8988T (cell line): ENCODE measurements at regions not wholly inside any gene's neighbourhood (a gene's known extent, or its start where the extent isn't known, plus 50 kb on each side); places are given as distances from the start of the nearest gene placed in this dataset.

Experiments
- DNase-seq: peaks from one replicate; pipeline ENCODE4 v3.0.0; 2011

- DNase-seq, result no peak
Measured at GRCh38 chr2:51526766-51527165, 494.8 kb upstream of the NRXN1 start.

- no peak for DNase-seq
Measured at GRCh38 chr2:51516667-51517066, 484.7 kb upstream of the NRXN1 start.

- no peak for DNase-seq
Measured at GRCh38 chr2:51511002-51511401, 479.1 kb upstream of the NRXN1 start.

GRCh38 chr2:51510303-51510702 lies 478.4 kb upstream of the NRXN1 start:
- no peak for DNase-seq

GRCh38 chr2:51505533-51505932 lies 473.6 kb upstream of the NRXN1 start:
- DNase-seq, result no peak

- no peak for DNase-seq
Measured at GRCh38 chr2:51490576-51491234, 458.8 kb upstream of the NRXN1 start.

- no peak for DNase-seq
Measured at GRCh38 chr2:51484605-51485004, 452.7 kb upstream of the NRXN1 start.

- DNase-seq, result no peak
Measured at GRCh38 chr2:51483720-51484119, 451.8 kb upstream of the NRXN1 start.

- DNase-seq, result no peak
Measured at GRCh38 chr2:51472783-51473182, 440.9 kb upstream of the NRXN1 start.

GRCh38 chr2:51472300-51472699 lies 440.4 kb upstream of the NRXN1 start:
- DNase-seq, result no peak

- no peak for DNase-seq
Measured at GRCh38 chr2:51469102-51469501, 437.2 kb upstream of the NRXN1 start.

GRCh38 chr2:51465326-51465725 lies 433.4 kb upstream of the NRXN1 start:
- no peak for DNase-seq

- no peak for DNase-seq
Measured at GRCh38 chr2:51454177-51454576, 422.2 kb upstream of the NRXN1 start.

- no peak for DNase-seq
Measured at GRCh38 chr2:51448911-51449310, 417.0 kb upstream of the NRXN1 start.

- DNase-seq, result no peak
Measured at GRCh38 chr2:51441786-51442185, 409.9 kb upstream of the NRXN1 start.

- no peak for DNase-seq
Measured at GRCh38 chr2:51424418-51424817, 392.5 kb upstream of the NRXN1 start.

- DNase-seq, result no peak
Measured at GRCh38 chr2:51420511-51420910, 388.6 kb upstream of the NRXN1 start.

GRCh38 chr2:51413726-51414125 lies 381.8 kb upstream of the NRXN1 start:
- DNase-seq, result no peak

- no peak for DNase-seq
Measured at GRCh38 chr2:51410331-51410730, 378.4 kb upstream of the NRXN1 start.

GRCh38 chr2:51409920-51410319 lies 378.0 kb upstream of the NRXN1 start:
- DNase-seq, result no peak

GRCh38 chr2:51404226-51404625 lies 372.3 kb upstream of the NRXN1 start:
- DNase-seq, result no peak

- DNase-seq, result no peak
Measured at GRCh38 chr2:51401546-51401945, 369.6 kb upstream of the NRXN1 start.

- no peak for DNase-seq
Measured at GRCh38 chr2:51387235-51387634, 355.3 kb upstream of the NRXN1 start.

- no peak for DNase-seq
Measured at GRCh38 chr2:51379997-51380396, 348.1 kb upstream of the NRXN1 start.

- no peak for DNase-seq
Measured at GRCh38 chr2:51368250-51368649, 336.3 kb upstream of the NRXN1 start.

- DNase-seq, result no peak
Measured at GRCh38 chr2:51350100-51350499, 318.2 kb upstream of the NRXN1 start.
